ENCODE measurements at regions not wholly inside any gene's neighbourhood (a gene's known extent, or its start where the extent isn't known, plus 50 kb on each side); places are given as distances from the start of the nearest gene placed in this dataset.

- Histone ChIP-seq H2BK5ac (ENCODE audit: insufficient read length, low read length) (no peak overlapping the region), H3K4ac (ENCODE audit: low read depth, low read length) (no peak overlapping the region), H2BK120ac (ENCODE audit: low read depth, low read length, poor library complexity, severe bottlenecking) (no peak overlapping the region), H4K20me1 (ENCODE audit: control insufficient read depth, insufficient read depth, insufficient read length) (no peaks in the 10 kb centered on the region), H3K14ac (ENCODE audit: insufficient read depth, low read length) (no peak overlapping the region), H4K91ac (ENCODE audit: insufficient read length, low read depth, low read length) (no peak overlapping the region), H3K4me1 (ENCODE audit: insufficient read depth, low read length) (no peaks in the 10 kb centered on the region), H3K23me2 (ENCODE audit: insufficient read length, low read depth, low read length, poor library complexity, severe bottlenecking) (no peaks in the 10 kb centered on the region), H3K27me3 (ENCODE audit: insufficient read depth, low read length) (no peaks in the 10 kb centered on the region), H2BK15ac (ENCODE audit: low read depth, low read length) (no peak overlapping the region), H3K23ac (ENCODE audit: insufficient read length, low read depth, low read length) (no peak overlapping the region), H2BK20ac (ENCODE audit: low read depth, low read length, poor library complexity, severe bottlenecking) (no peak overlapping the region), H3K79me1 (ENCODE audit: insufficient read depth, low read depth, low read length, poor library complexity, severe bottlenecking) (no peaks in the 10 kb centered on the region), H4K5ac (ENCODE audit: insufficient read length, low read depth, low read length) (no peak overlapping the region), H3K9me3 (ENCODE audit: control insufficient read depth, low read depth, low read length) (peaks cover 20% of the 10 kb centered on the region), H2AK5ac (ENCODE audit: insufficient read length, low read length) (no peak overlapping the region), H2BK12ac (ENCODE audit: insufficient read length, low read depth, low read length) (no peak overlapping the region), H3K4me2 (ENCODE audit: insufficient read depth, insufficient read length, low read length) (no peak overlapping the region), H2AFZ (ENCODE audit: low read length) (no peak overlapping the region), H3K79me2 (ENCODE audit: insufficient read depth, low read length) (no peaks in the 10 kb centered on the region), H4K8ac (replicated peaks; ENCODE audit: insufficient read length, low read depth, low read length) (no peak overlapping the region), H3K56ac (ENCODE audit: insufficient read length, low read depth, low read length) (no peak overlapping the region), H3K27ac (ENCODE audit: insufficient read length, low read depth, low read length) (no peak overlapping the region), H3K18ac (ENCODE audit: insufficient read length, low read depth, low read length) (no peak overlapping the region), H3T11ph (ENCODE audit: low read length) (no peak overlapping the region), H3K9ac (ENCODE audit: extremely low read depth, insufficient read length, low read length) (no peak overlapping the region)
- TF ChIP-seq CTCF (conservative IDR thresholded peaks at IDR 0.05), result no peak; the same call in 2 of the 3 replicates
- peaks cover 0 to 2% (median 0%) of the 10 kb centered on the region in 3 experiments; a peak in 2 of 7 replicates for H3K36me3 Mint-ChIP-seq (ENCODE audit: insufficient read depth in 1 of 3, low read depth in 3 of 3)
- no peaks in the 10 kb centered on the region for H3K4me1 Mint-ChIP-seq
- DNase-seq, result no peak
- no peak overlapping the region for H3K4me3 Mint-ChIP-seq
- peaks cover 58 to 63% of the 10 kb centered on the region in 2 experiments for H3K9me3 Mint-ChIP-seq
- H3K27me3 Mint-ChIP-seq (ENCODE audit: low read depth), result peaks cover 8% of the 10 kb centered on the region; the same call in 1 of the 2 replicates
- no peak overlapping the region for H3K27ac Mint-ChIP-seq
- no CpG with 5 or more reads among the region's 1 CpG for WGBS (ENCODE audit: extremely low coverage, insufficient read length, low lambda C conversion rate)
Observed at GRCh38 chrX:147570483-147570882, 341.2 kb upstream of the FMR1 start.

All from H9 (cell line).